ENCODE measurements at regions not wholly inside any gene's neighbourhood (a gene's known extent, or its start where the extent isn't known, plus 50 kb on each side); places are given as distances from the start of the nearest gene placed in this dataset.

DNA sequence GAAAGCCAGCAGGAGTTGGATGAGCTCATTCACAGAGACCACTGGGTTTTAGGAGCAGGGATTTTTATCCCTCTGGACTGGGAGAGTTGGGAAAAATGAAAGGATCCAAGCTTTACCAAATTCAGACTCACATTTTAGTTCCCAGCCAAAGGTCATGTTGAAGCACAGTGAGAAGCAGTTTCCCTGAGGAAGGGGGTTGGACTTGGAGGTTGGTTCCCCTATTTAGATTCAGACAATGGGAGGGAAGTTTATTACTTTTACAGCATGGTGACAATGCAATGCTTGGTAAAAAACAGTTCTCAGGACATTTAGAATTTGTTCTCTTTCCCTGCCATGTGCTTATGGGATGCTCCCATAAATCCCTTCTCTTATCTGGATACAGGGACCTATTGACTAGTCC is 57.3 kb upstream of the ZNF648 start:
- no peak for DNase-seq

DNA sequence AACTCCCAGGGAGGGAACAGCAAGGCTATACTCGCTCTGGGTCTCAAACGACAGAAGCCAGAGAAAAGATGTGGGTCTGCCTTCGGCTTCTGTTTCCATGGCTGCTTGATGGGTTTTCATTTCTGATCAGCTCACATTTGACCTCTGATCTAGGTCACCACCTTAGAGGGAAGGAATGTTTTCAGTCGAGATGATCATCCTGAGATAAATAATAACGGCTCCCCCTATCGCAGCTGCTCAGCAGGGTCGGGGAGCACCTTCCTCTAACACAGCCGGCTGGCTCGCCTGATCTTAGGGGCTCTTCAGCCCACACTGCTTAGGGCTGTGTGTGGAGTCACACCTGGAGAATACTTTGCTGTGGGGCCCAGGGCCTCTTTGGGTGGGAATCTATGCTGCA is 53.1 kb upstream of the ZNF648 start:
- DNase-seq = no peak

DNA sequence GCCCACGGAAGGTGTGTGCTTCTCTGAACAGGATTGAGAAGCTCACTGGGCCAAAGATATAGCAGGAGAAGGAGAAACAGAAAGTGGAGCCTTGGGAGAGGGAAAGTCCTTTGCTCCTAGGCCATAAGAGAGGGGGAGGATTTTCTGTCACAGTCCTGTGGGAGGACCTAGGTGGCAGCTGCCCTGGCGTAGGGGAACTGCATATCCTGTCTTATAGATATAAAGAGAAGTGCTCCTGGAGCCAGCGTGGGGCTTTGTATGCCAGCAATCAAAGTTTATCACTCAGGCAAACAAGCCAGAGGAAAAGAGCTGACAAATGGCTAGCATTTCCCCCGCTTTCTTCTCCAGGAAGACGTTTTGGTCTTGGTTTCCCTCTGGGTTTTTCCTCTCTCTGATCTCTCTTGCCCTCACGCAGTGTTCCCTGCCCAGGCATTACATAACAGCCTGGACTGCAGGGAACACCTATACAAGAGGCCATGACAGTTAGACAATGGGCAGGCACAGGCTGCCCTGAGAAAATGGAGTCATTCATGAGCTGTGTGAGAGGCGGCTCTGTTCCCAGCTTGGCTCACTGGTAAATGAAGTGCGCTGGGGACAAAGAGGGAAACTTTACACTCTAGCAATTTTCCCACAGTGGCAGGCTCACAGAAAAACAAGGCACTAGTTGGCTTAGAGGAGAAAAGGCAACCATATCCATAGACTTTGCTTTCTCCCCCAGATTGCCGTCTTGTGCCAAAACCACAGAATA is 52.5 kb upstream of the ZNF648 start:
- no peak for DNase-seq

DNA sequence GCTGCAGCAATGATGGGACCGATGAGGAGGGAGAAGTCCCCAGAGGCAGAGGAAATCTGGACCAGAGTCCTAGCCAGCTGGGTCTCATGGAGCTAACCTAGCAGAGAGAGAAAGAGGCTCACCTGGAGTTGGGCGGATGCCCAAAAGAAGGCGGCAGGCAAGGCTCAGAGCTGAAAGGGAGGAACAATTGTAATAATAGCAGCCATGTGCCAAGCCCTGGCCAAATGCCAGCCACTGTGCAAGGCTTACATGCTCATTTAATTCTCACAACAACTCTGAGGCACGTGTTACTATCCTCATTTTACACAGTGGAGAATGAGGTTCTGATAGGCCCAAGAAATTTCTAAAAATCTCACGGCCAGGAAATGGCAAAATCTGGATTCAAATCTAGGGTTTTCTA is 50.0 kb upstream of the ZNF648 start:
- no peak for DNase-seq
